Right atrium auricular region (tissue), 2 donors: ENCODE measurements at regions not wholly inside any gene's neighbourhood (a gene's known extent, or its start where the extent isn't known, plus 50 kb on each side); places are given as distances from the start of the nearest gene placed in this dataset.

Experiments used
- DNase-seq: peaks from one replicate; pipeline ENCODE4 v3.0.0-alpha.2; 2019; ENCODE audit warnings: low spot score
- H3K27ac ChIP-seq, 2 donors: fragments of 200-600 bp; sonication (generic); 1 replicate in 1 of 2; 2 replicates in 1 of 2; pipeline ENCODE4 v1.5.1; 2016 to 2019
- H3K27me3 ChIP-seq, 2 donors: fragments of 200-600 bp; sonication (generic); one replicate each; pipeline versions ENCODE4 v1.5.1 to v1.6.0; 2017 to 2019
- H3K36me3 ChIP-seq: fragments of 200-600 bp; sonication (generic); one replicate; pipeline ENCODE4 v1.5.1; 2016
- H3K4me1 ChIP-seq, 2 donors: fragments of 200-600 bp; sonication (generic); one replicate each; pipeline versions ENCODE4 v1.5.1 to v1.6.0; 2017 to 2019
- H3K4me3 ChIP-seq, 2 donors: fragments of 200-600 bp; sonication (generic); 1 replicate in 1 of 2; 2 replicates in 1 of 2; pipeline ENCODE4 v1.5.1; 2017 to 2019; ENCODE audit warnings: mild to moderate bottlenecking in 1 of 2, moderate library complexity in 1 of 2
- H3K9me3 ChIP-seq, 2 donors: fragments of 200-600 bp; sonication (generic); one replicate each; pipeline ENCODE4 v1.5.1; 2019
- CTCF ChIP-seq, 2 donors: fragments of 200-600 bp; sonication (generic); IDR thresholded peaks; one replicate each; pipeline ENCODE4 v1.5.1; 2019; ENCODE audit warnings: antibody characterized with exemption in 2 of 2

- Histone ChIP-seq H3K4me1 (peaks cover 0 to 7% of the 10 kb centered on the region in 2 donors), H3K4me3 (no peak overlapping the region), H3K36me3 (no peaks in the 10 kb centered on the region), H3K27ac (no peak overlapping the region), H3K27me3 (no peaks in the 10 kb centered on the region), H3K9me3 (no peaks in the 10 kb centered on the region)
- TF ChIP-seq CTCF (IDR thresholded peaks at IDR 0.05) = no peak
- no peak for DNase-seq
These were observed 55.4 kb downstream of the XCL1 start for GRCh38 chr1:168631671-168632400.

- Histone ChIP-seq H3K4me3 (no peak overlapping the region), H3K27me3 (no peaks in the 10 kb centered on the region), H3K36me3 (no peaks in the 10 kb centered on the region), H3K9me3 (no peaks in the 10 kb centered on the region), H3K4me1 (peaks cover 0 to 15% of the 10 kb centered on the region in 2 donors), H3K27ac (no peak overlapping the region)
- no peak for DNase-seq
- no peak for TF ChIP-seq CTCF (IDR thresholded peaks at IDR 0.05)
These were observed 58.6 kb downstream of the XCL1 start for GRCh38 chr1:168634951-168635532.

- Histone ChIP-seq H3K9me3 (no peaks in the 10 kb centered on the region), H3K27me3 (no peaks in the 10 kb centered on the region), H3K4me3 (no peak overlapping the region), H3K36me3 (no peaks in the 10 kb centered on the region), H3K27ac (peak overlapping the region; percentile 9 to 75), H3K4me1 (peaks cover 0 to 15% of the 10 kb centered on the region in 2 donors)
- TF ChIP-seq CTCF (IDR thresholded peaks at IDR 0.05) = peak in 1 of 2 donors; percentile 57
- DNase-seq = no peak
These were observed 59.8 kb downstream of the XCL1 start for GRCh38 chr1:168636200-168636599.

GRCh38 chr1:168636642-168637111 lies 60.3 kb downstream of the XCL1 start:
- no peaks in the 10 kb centered on the region for H3K9me3 ChIP-seq
- H3K27me3 ChIP-seq = no peaks in the 10 kb centered on the region
- no peak for TF ChIP-seq CTCF (IDR thresholded peaks at IDR 0.05)
- H3K27ac ChIP-seq = peak overlapping the region; percentile 9 to 75
- H3K36me3 ChIP-seq = no peaks in the 10 kb centered on the region
- peaks cover 0 to 15% of the 10 kb centered on the region in 2 donors for H3K4me1 ChIP-seq
- no peak overlapping the region for H3K4me3 ChIP-seq
- peak; percentile 66 for DNase-seq

GRCh38 chr1:168637350-168637991 lies 61.1 kb downstream of the XCL1 start:
- no peak for DNase-seq
- Histone ChIP-seq H3K27me3 (no peaks in the 10 kb centered on the region), H3K4me1 (peaks cover 0 to 15% of the 10 kb centered on the region in 2 donors), H3K27ac (peak overlapping the region; percentile 9 to 75), H3K4me3 (no peak overlapping the region), H3K9me3 (no peaks in the 10 kb centered on the region), H3K36me3 (no peaks in the 10 kb centered on the region)
- peak in 1 of 2 donors; percentile 69 for TF ChIP-seq CTCF (IDR thresholded peaks at IDR 0.05)
